Gastrocnemius medialis (tissue), 4 donors: ENCODE measurements at regions not wholly inside any gene's neighbourhood (a gene's known extent, or its start where the extent isn't known, plus 50 kb on each side); places are given as distances from the start of the nearest gene placed in this dataset.

ENCODE experiments used
- CTCF ChIP-seq, 5 experiments: fragments of 450-650 bp in 3 of 5; fragments of 200-600 bp in 2 of 5; sonication (generic) in 2 of 5; IDR thresholded peaks in 4 of 5; conservative IDR thresholded peaks in 1 of 5; 1 replicate in 4 of 5; 2 replicates in 1 of 5; pipeline ENCODE4 v1.5.1; 2016 to 2019; ENCODE audit warnings: antibody characterized with exemption in 5 of 5, mild to moderate bottlenecking in 3 of 5, moderate library complexity in 3 of 5
- POLR2A ChIP-seq, 2 donors: fragments of 450-650 bp; IDR thresholded peaks; one replicate each; pipeline ENCODE4 v1.6.1; 2017; ENCODE audit warnings: antibody characterized with exemption in 2 of 2, mild to moderate bottlenecking in 2 of 2, moderate library complexity in 2 of 2

GRCh38 chr13:59094181-59094580, 1069.5 kb downstream of the DIAPH3 start:
- TF ChIP-seq POLR2A (IDR thresholded peaks at IDR 0.05) (no peak), CTCF (IDR thresholded peaks at IDR 0.05 in 4 of 5, conservative IDR thresholded peaks at IDR 0.05 in 1 of 5) (no peak)
